ENCODE measurements at regions not wholly inside any gene's neighbourhood (a gene's known extent, or its start where the extent isn't known, plus 50 kb on each side); places are given as distances from the start of the nearest gene placed in this dataset.

- H3K9me3 ChIP-seq, result no peaks in the 10 kb centered on the region
- H3K4me3 ChIP-seq, result no peak overlapping the region
- H3K36me3 ChIP-seq, result no peaks in the 10 kb centered on the region
- no peaks in the 10 kb centered on the region for H3K27me3 ChIP-seq
- no peaks in the 10 kb centered on the region for H3K4me1 ChIP-seq
- no peak for DNase-seq
- H3K27ac ChIP-seq, result no peak overlapping the region
- TF ChIP-seq CTCF (IDR thresholded peaks at IDR 0.05), result no peak
- TF ChIP-seq POLR2A (IDR thresholded peaks at IDR 0.05), result no peak
These were observed 59.1 kb downstream of the BOD1 start for GRCh38 chr5:173557123-173557903.

GRCh38 chr5:173556142-173557028 lies 60.1 kb downstream of the BOD1 start:
- Histone ChIP-seq H3K4me1 (no peaks in the 10 kb centered on the region), H3K27me3 (no peaks in the 10 kb centered on the region), H3K4me3 (no peak overlapping the region), H3K9me3 (no peaks in the 10 kb centered on the region), H3K27ac (no peak overlapping the region), H3K36me3 (no peaks in the 10 kb centered on the region)
- no peak for DNase-seq
- TF ChIP-seq POLR2A (IDR thresholded peaks at IDR 0.05) (no peak), CTCF (IDR thresholded peaks at IDR 0.05) (no peak)

GRCh38 chr5:173554989-173555705 lies 61.3 kb downstream of the BOD1 start:
- Histone ChIP-seq H3K27ac (no peak overlapping the region), H3K4me3 (no peak overlapping the region), H3K9me3 (no peaks in the 10 kb centered on the region), H3K36me3 (no peaks in the 10 kb centered on the region), H3K27me3 (no peaks in the 10 kb centered on the region), H3K4me1 (no peaks in the 10 kb centered on the region)
- TF ChIP-seq POLR2A (IDR thresholded peaks at IDR 0.05) (no peak), CTCF (IDR thresholded peaks at IDR 0.05) (no peak)
- no peak for DNase-seq

DNA sequence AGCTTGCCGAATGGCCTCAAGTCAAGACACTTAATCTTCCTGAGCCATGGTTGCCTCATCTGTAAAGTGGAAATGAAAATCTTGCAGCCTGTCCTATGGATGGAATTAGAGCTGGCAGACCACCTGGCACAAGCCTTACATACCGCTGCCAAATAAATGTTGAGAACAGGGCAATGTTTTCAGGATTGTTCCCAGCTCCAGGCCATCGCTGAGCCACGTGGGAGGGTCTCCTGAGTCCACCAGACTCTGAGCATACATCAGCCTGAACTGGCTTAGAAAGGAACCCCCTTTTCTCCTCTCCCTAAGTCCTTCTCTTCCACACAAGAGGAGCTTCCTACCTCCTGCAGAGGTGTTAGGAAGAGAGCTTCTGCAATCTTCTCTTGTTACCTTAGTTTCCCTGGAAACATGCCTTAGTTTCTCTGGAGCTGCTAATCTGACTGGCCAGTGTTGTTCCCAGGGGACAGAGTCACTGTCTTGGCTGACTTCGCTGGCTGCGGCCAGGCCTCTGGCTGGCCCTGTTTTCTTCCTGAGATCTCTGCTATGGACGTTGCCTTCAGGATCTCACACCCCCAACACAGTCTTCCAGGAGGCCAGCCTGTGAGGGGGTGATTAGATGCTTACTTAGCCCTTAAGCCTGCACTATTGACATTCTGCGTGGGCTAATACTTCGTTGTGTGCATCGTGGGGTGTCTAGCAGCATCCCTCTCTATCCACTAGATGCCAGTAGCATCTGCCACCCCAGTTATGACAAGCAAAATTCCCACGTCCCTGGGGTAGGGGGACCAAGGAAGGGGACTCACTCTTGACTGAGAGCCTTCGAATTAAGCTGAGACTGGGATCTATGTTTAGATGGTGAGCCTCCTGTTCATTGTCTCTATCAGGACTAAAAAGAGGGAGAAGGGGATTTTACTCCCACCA lies 62.2 kb downstream of the BOD1 start:
- TF ChIP-seq POLR2A (IDR thresholded peaks at IDR 0.05) (no peak), CTCF (IDR thresholded peaks at IDR 0.05) (no peak)
- no peak overlapping the region for H3K27ac ChIP-seq
- no peaks in the 10 kb centered on the region for H3K4me1 ChIP-seq

DNA sequence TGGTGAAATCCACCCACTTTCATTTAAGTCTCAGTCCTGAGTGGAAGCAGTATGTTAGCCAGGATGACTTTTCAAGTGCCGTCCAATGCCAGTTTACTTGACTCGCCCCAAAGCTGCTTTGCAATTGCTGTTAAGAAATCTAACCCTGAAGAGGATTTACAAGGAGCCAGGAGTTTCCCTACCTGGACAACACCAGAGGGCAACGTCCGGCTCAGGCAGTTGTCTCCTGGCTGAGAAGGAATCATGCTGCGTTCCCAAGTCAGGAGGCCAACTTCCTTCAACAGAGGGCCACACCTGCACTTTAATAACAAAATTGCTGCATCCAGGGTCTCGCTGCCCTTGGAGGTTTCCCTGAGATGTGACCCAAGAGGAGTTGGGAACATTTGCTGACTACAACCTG lies 65.8 kb downstream of the BOD1 start:
- Histone ChIP-seq H3K9me3 (no peaks in the 10 kb centered on the region), H3K4me3 (no peak overlapping the region), H3K36me3 (no peaks in the 10 kb centered on the region), H3K27me3 (no peaks in the 10 kb centered on the region), H3K27ac (no peak overlapping the region), H3K4me1 (no peaks in the 10 kb centered on the region)
- TF ChIP-seq CTCF (IDR thresholded peaks at IDR 0.05) (no peak), POLR2A (IDR thresholded peaks at IDR 0.05) (no peak)
- DNase-seq, result no peak

More for the DNA sequence above, 62.2 kb downstream of the BOD1 start:
- DNase-seq, result no peak
- Histone ChIP-seq H3K9me3 (no peaks in the 10 kb centered on the region), H3K27me3 (no peaks in the 10 kb centered on the region), H3K36me3 (no peaks in the 10 kb centered on the region), H3K4me3 (no peak overlapping the region)
